Endothelial cell of umbilical vein (primary cell): ENCODE measurements at regions not wholly inside any gene's neighbourhood (a gene's known extent, or its start where the extent isn't known, plus 50 kb on each side); places are given as distances from the start of the nearest gene placed in this dataset.

Source experiments
- BruUV-seq: library from RNA; stranded (reverse); fragments of 400-500 nt; replicated peaks from 2 replicates; lab custom pipeline; 2021; lab: Mats Ljungman, UMichigan
- CTCF ChIA-PET: fragments of 300-600, 350-600 bp; sonication (Branson Sonifier 250); formaldehyde crosslinking; loops from one replicate; lab custom pipeline; 2021; ENCODE audit warnings: antibody characterized with exemption, inconsistent platforms; lab: Charles Lee
- POLR2A ChIA-PET: fragments of 300-600, 350-600 bp; sonication (Branson Sonifier 250); formaldehyde crosslinking; loops from one replicate; lab custom pipeline; 2021; ENCODE audit warnings: antibody characterized with exemption, inconsistent platforms; lab: Charles Lee
- DNase-seq: peaks from one replicate; pipeline ENCODE4 v3.0.0-alpha.2; 2011; ENCODE audit warnings: low read depth, low spot score
- FAIRE-seq: peaks from 2 replicates; lab custom pipeline; 2011; peaks lifted over from hg19 to GRCh38; lab: Jason Lieb, UNC
- H2AFZ ChIP-seq: 2 replicates; pipeline ENCODE4 v1.6.0; 2012; ENCODE audit warnings: low read depth, low read length, control low read depth, inconsistent platforms
- H3K27ac ChIP-seq: 2 replicates; pipeline ENCODE4 v1.5.1; 2011; ENCODE audit warnings: low read depth, mild to moderate bottlenecking, control low read depth, low read length, moderate library complexity; ENCODE audit not compliant: insufficient read depth
- H3K27me3 ChIP-seq, 2 experiments: 2 replicates each; pipeline versions ENCODE4 v1.6.0 to v1.6.1; 2011; ENCODE audit warnings: low read length in 2 of 2, mixed read lengths in 1 of 2; ENCODE audit not compliant: control insufficient read depth in 2 of 2, insufficient read depth in 2 of 2
- H3K36me3 ChIP-seq, 2 experiments: 2 replicates in 1 of 2; 3 replicates in 1 of 2; pipeline ENCODE4 v1.5.1; 2011; ENCODE audit warnings: low read length in 2 of 2, mild to moderate bottlenecking in 1 of 2, moderate library complexity in 1 of 2; ENCODE audit not compliant: control insufficient read depth in 2 of 2, insufficient read depth in 2 of 2; ENCODE audit errors: extremely low read depth in 1 of 2
- H3K4me1 ChIP-seq: 3 replicates; pipeline ENCODE4 v1.5.1; 2011; ENCODE audit warnings: mild to moderate bottlenecking, low read length; ENCODE audit not compliant: control insufficient read depth, insufficient read depth; ENCODE audit errors: extremely low read depth
- H3K4me2 ChIP-seq: 2 replicates; pipeline ENCODE4 v1.6.1; 2011; ENCODE audit warnings: low read length, control low read depth, mixed read lengths; ENCODE audit not compliant: insufficient read depth
- H3K4me3 ChIP-seq, 3 experiments: fragments of 200-600 bp in 1 of 3; sonication (generic), shearing (Covaris generic) in 1 of 3; replicated peaks in 1 of 3; 2 replicates each; pipeline ENCODE4 v1.5.1; 2011 to 2016; ENCODE audit warnings: control low read depth in 3 of 3, low read length in 3 of 3, mild to moderate bottlenecking in 2 of 3, inconsistent platforms in 1 of 3, low read depth in 1 of 3, moderate library complexity in 1 of 3; ENCODE audit not compliant: insufficient read depth in 1 of 3
- H3K79me2 ChIP-seq: 2 replicates; pipeline ENCODE4 v1.6.0; 2012; ENCODE audit warnings: low read length, inconsistent platforms; ENCODE audit not compliant: control insufficient read depth, insufficient read depth
- H3K9ac ChIP-seq: replicated peaks from 2 replicates; pipeline ENCODE3; 2011; ENCODE audit warnings: low read length, control low read depth; ENCODE audit not compliant: insufficient read depth; ENCODE audit errors: extremely low read depth
- H3K9me1 ChIP-seq: replicated peaks from 3 replicates; pipeline ENCODE4 v1.6.0; 2011; ENCODE audit warnings: mild to moderate bottlenecking, low read length; ENCODE audit not compliant: control insufficient read depth, insufficient read depth; ENCODE audit errors: extremely low read depth
- H3K9me3 ChIP-seq: replicated peaks from 2 replicates; pipeline ENCODE4 v1.5.1; 2012; ENCODE audit warnings: low read length, inconsistent platforms; ENCODE audit not compliant: control insufficient read depth, insufficient read depth
- H4K20me1 ChIP-seq: replicated peaks from 2 replicates; pipeline ENCODE3; 2011; ENCODE audit warnings: mild to moderate bottlenecking, low read length; ENCODE audit not compliant: control insufficient read depth, insufficient read depth; ENCODE audit errors: extremely low read depth
- CTCF ChIP-seq, 2 donors: IDR thresholded peaks; 1 replicate in 1 of 2; 2 replicates in 1 of 2; pipeline ENCODE4 v1.5.1; 2011; ENCODE audit warnings: low read length in 2 of 2, mild to moderate bottlenecking in 2 of 2, moderate library complexity in 2 of 2, control low read depth in 1 of 2, inconsistent platforms in 1 of 2, low read depth in 1 of 2; ENCODE audit not compliant: insufficient read depth in 1 of 2; ENCODE audit errors: extremely low read depth in 1 of 2
- EZH2 ChIP-seq: IDR thresholded peaks from 2 replicates; pipeline ENCODE4 v1.6.1; 2012; ENCODE audit warnings: borderline replicate concordance, low read depth, mild to moderate bottlenecking, moderate library complexity, low read length, inconsistent platforms; ENCODE audit not compliant: severe bottlenecking
- FOS ChIP-seq: IDR thresholded peaks from 2 replicates; pipeline ENCODE4 v1.6.1; 2011; ENCODE audit warnings: mild to moderate bottlenecking, low read length, moderate library complexity, borderline replicate concordance; ENCODE audit not compliant: insufficient read depth
- GATA2 ChIP-seq: IDR thresholded peaks from 2 replicates; pipeline ENCODE4 v1.7.0; 2011; ENCODE audit warnings: low read depth, mild to moderate bottlenecking, moderate library complexity, mixed read lengths, low read length; ENCODE audit not compliant: insufficient read length, insufficient read depth
- JUN ChIP-seq: IDR thresholded peaks from 2 replicates; pipeline ENCODE4 v1.6.1; 2011; ENCODE audit warnings: borderline replicate concordance, low read depth; ENCODE audit not compliant: insufficient read length, insufficient read depth
- MAX ChIP-seq: IDR thresholded peaks from 2 replicates; pipeline ENCODE4 v1.6.1; 2011; ENCODE audit not compliant: insufficient read depth, insufficient read length
- MYC ChIP-seq: IDR thresholded peaks from one replicate; pipeline ENCODE4 v1.6.1; 2011; ENCODE audit warnings: mild to moderate bottlenecking, low read depth, low read length
- POLR2A ChIP-seq: IDR thresholded peaks from 2 replicates; pipeline ENCODE4 v1.6.1; 2012; ENCODE audit warnings: low read depth, mild to moderate bottlenecking, control low read depth, low read length
- POLR2AphosphoS5 ChIP-seq: IDR thresholded peaks from 2 replicates; pipeline ENCODE4 v1.6.1; 2012; ENCODE audit warnings: low read depth, mild to moderate bottlenecking, control low read depth, low read length, moderate library complexity; ENCODE audit not compliant: insufficient read depth
- dilution Hi-C: fragments of 300-500 bp; cut with MboI; formaldehyde crosslinking; loops from one replicate; pipeline ENCODE4 v1.15.0; 2019; ENCODE audit warnings: low sequenced_read_pairs; ENCODE audit not compliant: extremely low pct_ligation_motif_present
- intact Hi-C: fragments of 100-400 bp; cut with micrococcal nuclease; formaldehyde crosslinking; loops from one replicate; pipeline ENCODE4 v1.10.0; 2022

GRCh38 chr20:60729135-60729900 is 522.7 kb upstream of the CDH4 start:
- Histone ChIP-seq H3K9me1 (no peaks in the 10 kb centered on the region), H3K4me2 (no peak overlapping the region), H3K4me3 (no peak overlapping the region), H3K9ac (no peak overlapping the region), H3K36me3 (no peaks in the 10 kb centered on the region), H3K4me1 (no peaks in the 10 kb centered on the region), H3K27ac (no peak overlapping the region), H3K79me2 (no peaks in the 10 kb centered on the region), H3K9me3 (peaks cover 14% of the 10 kb centered on the region), H3K27me3 (no peaks in the 10 kb centered on the region), H4K20me1 (no peaks in the 10 kb centered on the region), H2AFZ (no peak overlapping the region)
- ChIA-PET POLR2A (no interaction called here), CTCF (no interaction called here)
- intact Hi-C loops, result no loop called here
- TF ChIP-seq CTCF (IDR thresholded peaks at IDR 0.05; ENCODE audit: extremely low read depth in 1 of 2, insufficient read depth in 1 of 2, low read depth in 1 of 2, low read length in 2 of 2) (no peak), MAX (no peak), FOS (no peak), POLR2A (no peak)
- no peak for FAIRE-seq
- DNase-seq, result no peak
- BruUV-seq, result no TSS peak
- dilution Hi-C loops, result no loop called here

GRCh38 chr20:60732322-60732721 is 519.7 kb upstream of the CDH4 start:
- peaks cover 12% of the 10 kb centered on the region for H3K9me3 ChIP-seq
- BruUV-seq, result no TSS peak
- H3K4me1 ChIP-seq, result no peaks in the 10 kb centered on the region
- intact Hi-C loops (no loop called here), dilution Hi-C loops (no loop called here)
- DNase-seq, result no peak
- H3K4me2 ChIP-seq, result no peak overlapping the region
- H3K9me1 ChIP-seq, result no peaks in the 10 kb centered on the region
- POLR2A ChIA-PET, result no interaction called here
- no peak for TF ChIP-seq MAX
- TF ChIP-seq POLR2AphosphoS5, result no peak
- TF ChIP-seq JUN, result no peak
- TF ChIP-seq CTCF (IDR thresholded peaks at IDR 0.05; ENCODE audit: extremely low read depth in 1 of 2, insufficient read depth in 1 of 2, low read depth in 1 of 2, low read length in 2 of 2), result no peak
- no peak for TF ChIP-seq EZH2
- TF ChIP-seq MYC, result no peak
- TF ChIP-seq POLR2A, result no peak
- TF ChIP-seq FOS, result no peak
- TF ChIP-seq GATA2, result no peak
- no peaks in the 10 kb centered on the region for H3K27me3 ChIP-seq
- no peak overlapping the region for H3K27ac ChIP-seq
- no peak overlapping the region for H3K4me3 ChIP-seq
- CTCF ChIA-PET, result no interaction called here
- H3K9ac ChIP-seq, result no peak overlapping the region
- no peaks in the 10 kb centered on the region for H3K36me3 ChIP-seq
- FAIRE-seq, result no peak
- no peaks in the 10 kb centered on the region for H3K79me2 ChIP-seq
- H2AFZ ChIP-seq, result no peak overlapping the region
- no peaks in the 10 kb centered on the region for H4K20me1 ChIP-seq
